Heart left ventricle (tissue), 16 donors: ENCODE measurements at regions not wholly inside any gene's neighbourhood (a gene's known extent, or its start where the extent isn't known, plus 50 kb on each side); places are given as distances from the start of the nearest gene placed in this dataset.

Source experiments
- ATAC-seq, 4 donors: fragments of 200-7000 bp; cut with Tn5 transposase; one replicate each; pipeline ENCODE4 v1.9.1; 2020 to 2022; ENCODE audit warnings: moderate library complexity in 4 of 4, mild to moderate bottlenecking in 3 of 4, moderate number of reproducible peaks in 1 of 4
- DNase-seq, 5 donors: peaks; one replicate each; pipeline ENCODE4 v3.0.0-alpha.2; 2020
- H3K27ac ChIP-seq, 12 donors: fragments of 200-600 bp; sonication (generic) in 4 of 12; one replicate each; pipeline versions ENCODE4 v1.5.0 to v1.8.0; 2016 to 2022; ENCODE audit warnings: mild to moderate bottlenecking in 2 of 12
- H3K27me3 ChIP-seq, 9 donors: fragments of 200-600 bp; sonication (generic) in 2 of 9; one replicate each; pipeline versions ENCODE4 v1.5.1 to v1.8.0; 2016 to 2022; ENCODE audit warnings: mild to moderate bottlenecking in 3 of 9
- H3K36me3 ChIP-seq, 9 donors: fragments of 200-600 bp; sonication (generic) in 2 of 9; one replicate each; pipeline versions ENCODE4 v1.5.0 to v1.8.0; 2018 to 2022; ENCODE audit warnings: mild to moderate bottlenecking in 2 of 9
- H3K4me1 ChIP-seq, 12 donors: fragments of 200-600 bp; sonication (generic) in 4 of 12; one replicate each; pipeline versions ENCODE4 v1.5.0 to v1.8.0; 2016 to 2022; ENCODE audit warnings: mild to moderate bottlenecking in 3 of 12
- H3K4me3 ChIP-seq, 12 donors: fragments of 200-600 bp; sonication (generic) in 4 of 12; one replicate each; pipeline versions ENCODE4 v1.5.0 to v1.8.0; 2017 to 2022; ENCODE audit warnings: mild to moderate bottlenecking in 9 of 12, moderate library complexity in 4 of 12
- H3K9me3 ChIP-seq, 12 donors: fragments of 200-600 bp; sonication (generic) in 4 of 12; one replicate each; pipeline versions ENCODE4 v1.5.0 to v1.8.0; 2016 to 2022; ENCODE audit warnings: mild to moderate bottlenecking in 1 of 12
- CTCF ChIP-seq, 12 donors: fragments of 200-600 bp; sonication (generic) in 4 of 12; IDR thresholded peaks; one replicate each; pipeline versions ENCODE4 v1.5.0 to v1.8.0; 2018 to 2022; ENCODE audit warnings: antibody characterized with exemption in 12 of 12, mild to moderate bottlenecking in 5 of 12
- POLR2A ChIP-seq, 2 donors: fragments of 450-650 bp; IDR thresholded peaks; one replicate each; pipeline ENCODE4 v1.6.1; 2017; ENCODE audit warnings: antibody characterized with exemption in 2 of 2, mild to moderate bottlenecking in 2 of 2, moderate library complexity in 2 of 2
- WGBS, 4 donors: extraction: QIAGEN DNeasy Blood & Tissue Kit in 2 of 4; methylation state at CpG; one replicate each; pipeline versions ENCODE4 v1.1.5 to v1.1.7; 2013 to 2018; 5-methylcytosine and 5-hydroxymethylcytosine counted together
- intact Hi-C, 10 donors: fragments of 100-400 bp; cut with DNase I; formaldehyde crosslinking; loops; one replicate each; pipeline versions ENCODE4 v1.11.1 to v1.14.2; 2022
- donor health status: ischemic (EF 13 %, LVEDD 7.1; RV severe dilation, severe dysfunction).
- donor health status: healthy with polysubstance abuse.
- donor health status: DM: no; HTN: yes; CAD: no.
- donor health status: DM: no; HTN: no; CAD: no.
- donor health status: ischemic (EF 25% LVEDD 6.9; RV normal size, moderate dysfunction).
- donor health status: ischemic (EF 25% LVEDD 5.7; RV mildly dilated, moderate dysfunction).
- donor health status: healthy.
- donor health status: DM: yes; HTN: yes; CAD: no.
- donor health status: ischemic (EF 35%, LVEDD 5.7; RV mildly dilated, moderate dysfunction).
- donor health status: nonischemic (EF 11% LVEDD 7.7; RV severe dilation, severe dysfunction).
- donor health status: DM: yes; HTN: yes; CAD: no.
- donor health status: PGD.
- donor health status: ischemic (EF 29% LVEDD 5.4; RV normal size, mild dysfunction).
- donor health status: nonischemic (EF 23%, LVEDD 6.1; RV moderate dilation, normal function).

- H3K9me3 ChIP-seq, result peaks cover 0 to 10% (median 4%) of the 10 kb centered on the region in 12 donors
- 29 to 48% (median 36%) methylated on average over 10 of the region's 10 CpGs for WGBS, 4 donors
- H3K36me3 ChIP-seq, result no peaks in the 10 kb centered on the region
- H3K4me3 ChIP-seq, result no peak overlapping the region
- TF ChIP-seq POLR2A (IDR thresholded peaks at IDR 0.05), result no peak
- TF ChIP-seq CTCF (IDR thresholded peaks at IDR 0.05), result no peak
- H3K27ac ChIP-seq, result peak overlapping the region in 8 of 12 donors; percentile 14 to 67 (median 38)
- ATAC-seq, result peak in 3 of 4 donors; percentile 64 to 84 (median 77)
- no peaks in the 10 kb centered on the region for H3K27me3 ChIP-seq
- peaks cover 0 to 46% (median 24%) of the 10 kb centered on the region in 12 donors for H3K4me1 ChIP-seq
- DNase-seq, result peak in 4 of 5 donors; percentile 48 to 61 (median 60)
- intact Hi-C loops, result loop anchor here in 6 of 10 donors (2.0 to 10.0 kb wide), 8 partner anchors 56 to 823 kb away; partner anchors contain the start of gene TBX3 (in 1 of the 6)
These were observed 769.4 kb downstream of the MED13L start for GRCh38 chr12:115507951-115508722.

- WGBS, 4 donors, result 75 to 81% (median 77%) methylated on average over 5 of the region's 5 CpGs
- TF ChIP-seq POLR2A (IDR thresholded peaks at IDR 0.05) (no peak), CTCF (IDR thresholded peaks at IDR 0.05) (no peak)
- H3K27me3 ChIP-seq, result no peaks in the 10 kb centered on the region
- peaks cover 0 to 48% (median 25%) of the 10 kb centered on the region in 12 donors for H3K4me1 ChIP-seq
- DNase-seq, result no peak
- intact Hi-C loops, result loop anchor here in 5 of 10 donors (2.0 to 10.0 kb wide), 7 partner anchors 55 to 823 kb away; partner anchors contain the start of gene TBX3 (in 1 of the 5)
- no peak for ATAC-seq
- no peaks in the 10 kb centered on the region for H3K36me3 ChIP-seq
- H3K9me3 ChIP-seq, result peaks cover 0 to 10% (median 0%) of the 10 kb centered on the region in 12 donors
- H3K27ac ChIP-seq, result peak overlapping the region in 7 of 12 donors; percentile 1 to 56 (median 19)
- H3K4me3 ChIP-seq, result no peak overlapping the region
These were observed 770.0 kb downstream of the MED13L start for GRCh38 chr12:115507560-115507889.

GRCh38 chr12:115506822-115507559 is 770.5 kb downstream of the MED13L start:
- Histone ChIP-seq H3K27ac (peak overlapping the region in 4 of 12 donors; percentile 9 to 56 (median 28)), H3K9me3 (peaks cover 0 to 7% (median 0%) of the 10 kb centered on the region in 12 donors), H3K27me3 (no peaks in the 10 kb centered on the region), H3K4me3 (no peak overlapping the region), H3K36me3 (no peaks in the 10 kb centered on the region), H3K4me1 (peaks cover 0 to 48% (median 25%) of the 10 kb centered on the region in 12 donors)
- intact Hi-C loops, result loop anchor here in 5 of 10 donors (2.0 to 10.0 kb wide), 7 partner anchors 55 to 822 kb away; partner anchors contain the start of gene TBX3 (in 1 of the 5)
- no peak for ATAC-seq
- TF ChIP-seq POLR2A (IDR thresholded peaks at IDR 0.05) (no peak), CTCF (IDR thresholded peaks at IDR 0.05) (no peak)
- WGBS, 4 donors, result 74 to 81% (median 78%) methylated on average over 5 of the region's 5 CpGs
- DNase-seq, result no peak
